H54 (cell line): ENCODE measurements at regions not wholly inside any gene's neighbourhood (a gene's known extent, or its start where the extent isn't known, plus 50 kb on each side); places are given as distances from the start of the nearest gene placed in this dataset.
"Not testable (repeated sequence)": the region's sequence is repeated elsewhere in the genome, so short reads cannot be mapped to it uniquely, and the experiment has no call there.

Source experiments
- DNase-seq: peaks from one replicate; pipeline ENCODE4 v3.0.0; 2011; ENCODE audit warnings: low spot score, mixed read lengths; ENCODE audit not compliant: insufficient read length
- FAIRE-seq: peaks from 3 replicates; lab custom pipeline; 2011; peaks lifted over from hg19 to GRCh38; lab: Jason Lieb, UNC
- POLR2A ChIP-seq: IDR thresholded peaks from 2 replicates; pipeline ENCODE4 v1.6.1; 2011; ENCODE audit warnings: low read depth, mild to moderate bottlenecking, low read length

GRCh38 chr5:118290204-118290603 lies 698.1 kb downstream of the DTWD2 start:
- DNase-seq (no peak), FAIRE-seq (no peak)
- TF ChIP-seq POLR2A: no peak

- DNase-seq, FAIRE-seq: not testable (repeated sequence)
Observed at GRCh38 chr5:118284230-118284629, 704.1 kb downstream of the DTWD2 start.

- not testable (repeated sequence) for FAIRE-seq, DNase-seq
Observed at GRCh38 chr5:118282480-118283038, 705.8 kb downstream of the DTWD2 start.

GRCh38 chr5:118279540-118280294 lies 708.6 kb downstream of the DTWD2 start:
- no peak for DNase-seq
- TF ChIP-seq POLR2A: no peak
- FAIRE-seq: no peak

GRCh38 chr5:118270526-118270925 lies 717.8 kb downstream of the DTWD2 start:
- DNase-seq (no peak), FAIRE-seq (no peak)
- TF ChIP-seq POLR2A: no peak

GRCh38 chr5:118258223-118258622 lies 730.1 kb downstream of the DTWD2 start:
- no peak for TF ChIP-seq POLR2A
- FAIRE-seq (no peak), DNase-seq (no peak)

GRCh38 chr5:118257066-118257465 lies 731.3 kb downstream of the DTWD2 start:
- no peak for DNase-seq
- TF ChIP-seq POLR2A: no peak
- FAIRE-seq: no peak

- no peak for TF ChIP-seq POLR2A
- DNase-seq: no peak
- FAIRE-seq: no peak
Observed at GRCh38 chr5:118253225-118254061, 734.9 kb downstream of the DTWD2 start.

GRCh38 chr5:118249386-118249785 lies 739.0 kb downstream of the DTWD2 start:
- TF ChIP-seq POLR2A: no peak
- no peak for FAIRE-seq

GRCh38 chr5:118247458-118247857 lies 740.9 kb downstream of the DTWD2 start:
- no peak for TF ChIP-seq POLR2A
- FAIRE-seq: no peak
- no peak for DNase-seq

More at GRCh38 chr5:118249386-118249785, 739.0 kb downstream of the DTWD2 start:
- no peak for DNase-seq

- TF ChIP-seq POLR2A: no peak
- DNase-seq: no peak
- no peak for FAIRE-seq
Observed at GRCh38 chr5:118243613-118244012, 744.7 kb downstream of the DTWD2 start.

- no peak for DNase-seq
- no peak for FAIRE-seq
Observed at GRCh38 chr5:118243068-118243467, 745.3 kb downstream of the DTWD2 start.

GRCh38 chr5:118236108-118236849 lies 752.1 kb downstream of the DTWD2 start:
- DNase-seq (no peak), FAIRE-seq (no peak)
- TF ChIP-seq POLR2A: no peak

More at GRCh38 chr5:118243068-118243467, 745.3 kb downstream of the DTWD2 start:
- no peak for TF ChIP-seq POLR2A
